ENCODE measurements at regions not wholly inside any gene's neighbourhood (a gene's known extent, or its start where the extent isn't known, plus 50 kb on each side); places are given as distances from the start of the nearest gene placed in this dataset.

DNA sequence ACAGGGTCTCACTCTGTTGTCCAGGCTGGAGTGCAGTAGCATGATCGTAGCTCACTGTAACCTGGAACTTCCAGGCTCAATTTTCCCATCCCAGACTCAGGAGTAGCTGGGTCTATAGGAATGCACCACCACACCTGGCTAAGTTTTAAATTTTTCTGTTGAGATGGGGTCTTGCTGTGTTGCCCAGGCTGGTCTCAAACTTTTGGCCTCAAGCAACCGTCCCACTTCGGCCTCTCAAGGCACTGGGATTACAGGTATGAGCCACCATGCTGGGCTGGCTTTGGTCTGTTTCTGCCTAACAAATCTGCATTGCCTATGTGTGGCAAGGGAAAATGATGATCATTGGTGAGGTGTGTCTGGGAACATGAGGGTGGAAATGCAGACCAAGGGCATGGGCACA, 59.3 kb upstream of the CLMP start:
- 82 to 89% (median 87%) methylated on average over 3 of the region's 3 CpGs for WGBS, 5 donors
- H3K4me1 ChIP-seq: peaks cover 0 to 13% (median 3%) of the 10 kb centered on the region in 4 donors
- H3K9me3 ChIP-seq: no peaks in the 10 kb centered on the region
- intact Hi-C loops (cut with DNase I; ENCODE audit: low total_unique reads): loop anchor here (5.0 kb wide), 1 partner anchor 147 kb away; no protein-coding TSS in a partner anchor
- TF ChIP-seq POLR2A (IDR thresholded peaks at IDR 0.05): no peak
- no peak for TF ChIP-seq POLR2AphosphoS5 (IDR thresholded peaks at IDR 0.05)
- TF ChIP-seq, protein P1, sequence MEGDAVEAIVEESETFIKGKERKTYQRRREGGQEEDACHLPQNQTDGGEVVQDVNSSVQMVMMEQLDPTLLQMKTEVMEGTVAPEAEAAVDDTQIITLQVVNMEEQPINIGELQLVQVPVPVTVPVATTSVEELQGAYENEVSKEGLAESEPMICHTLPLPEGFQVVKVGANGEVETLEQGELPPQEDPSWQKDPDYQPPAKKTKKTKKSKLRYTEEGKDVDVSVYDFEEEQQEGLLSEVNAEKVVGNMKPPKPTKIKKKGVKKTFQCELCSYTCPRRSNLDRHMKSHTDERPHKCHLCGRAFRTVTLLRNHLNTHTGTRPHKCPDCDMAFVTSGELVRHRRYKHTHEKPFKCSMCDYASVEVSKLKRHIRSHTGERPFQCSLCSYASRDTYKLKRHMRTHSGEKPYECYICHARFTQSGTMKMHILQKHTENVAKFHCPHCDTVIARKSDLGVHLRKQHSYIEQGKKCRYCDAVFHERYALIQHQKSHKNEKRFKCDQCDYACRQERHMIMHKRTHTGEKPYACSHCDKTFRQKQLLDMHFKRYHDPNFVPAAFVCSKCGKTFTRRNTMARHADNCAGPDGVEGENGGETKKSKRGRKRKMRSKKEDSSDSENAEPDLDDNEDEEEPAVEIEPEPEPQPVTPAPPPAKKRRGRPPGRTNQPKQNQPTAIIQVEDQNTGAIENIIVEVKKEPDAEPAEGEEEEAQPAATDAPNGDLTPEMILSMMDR (IDR thresholded peaks at IDR 0.05): no peak
- no peak for TF ChIP-seq EP300 (IDR thresholded peaks at IDR 0.05)
- no peaks in the 10 kb centered on the region for H3K36me3 ChIP-seq
- no peak overlapping the region for H3K27ac ChIP-seq
- H3K4me3 ChIP-seq: no peak overlapping the region
- peaks cover 0 to 6% (median 0%) of the 10 kb centered on the region in 3 donors for H3K27me3 ChIP-seq
- no peak for DNase-seq

DNA sequence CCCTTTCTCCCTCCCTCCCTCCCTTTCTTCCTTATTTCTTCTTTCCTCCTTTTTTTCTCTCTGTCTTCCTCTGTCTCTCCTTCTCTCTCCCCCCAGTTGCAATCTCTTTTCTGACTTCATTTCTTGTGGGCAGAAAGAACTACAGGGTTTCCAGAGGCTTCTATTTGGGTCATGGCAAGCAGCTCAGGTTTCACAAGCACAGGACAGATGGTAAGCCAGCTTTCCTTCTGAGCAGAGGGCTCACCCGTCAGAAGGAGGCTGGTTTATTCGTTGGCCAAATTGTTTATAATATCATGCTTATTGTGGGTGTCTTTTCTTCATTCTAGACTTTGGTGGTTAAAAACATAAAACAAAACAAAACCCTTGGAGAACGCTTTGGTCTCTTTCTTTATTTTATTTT, 58.9 kb upstream of the CLMP start:
- WGBS, 5 donors: 52 to 72% (median 69%) methylated on average over 3 of the region's 3 CpGs
- intact Hi-C loops (cut with DNase I; ENCODE audit: low total_unique reads): loop anchor here (5.0 kb wide), 1 partner anchor 147 kb away; no protein-coding TSS in a partner anchor
- Histone ChIP-seq H3K27me3 (peaks cover 0 to 7% (median 0%) of the 10 kb centered on the region in 3 donors), H3K27ac (no peak overlapping the region), H3K4me3 (no peak overlapping the region), H3K4me1 (peaks cover 0 to 13% (median 3%) of the 10 kb centered on the region in 4 donors), H3K9me3 (no peaks in the 10 kb centered on the region), H3K36me3 (no peaks in the 10 kb centered on the region)
- DNase-seq: no peak
- TF ChIP-seq POLR2AphosphoS5 (IDR thresholded peaks at IDR 0.05): no peak
- TF ChIP-seq, protein P1 (IDR thresholded peaks at IDR 0.05): no peak
- TF ChIP-seq POLR2A (IDR thresholded peaks at IDR 0.05): no peak
- TF ChIP-seq EP300 (IDR thresholded peaks at IDR 0.05): no peak

DNA sequence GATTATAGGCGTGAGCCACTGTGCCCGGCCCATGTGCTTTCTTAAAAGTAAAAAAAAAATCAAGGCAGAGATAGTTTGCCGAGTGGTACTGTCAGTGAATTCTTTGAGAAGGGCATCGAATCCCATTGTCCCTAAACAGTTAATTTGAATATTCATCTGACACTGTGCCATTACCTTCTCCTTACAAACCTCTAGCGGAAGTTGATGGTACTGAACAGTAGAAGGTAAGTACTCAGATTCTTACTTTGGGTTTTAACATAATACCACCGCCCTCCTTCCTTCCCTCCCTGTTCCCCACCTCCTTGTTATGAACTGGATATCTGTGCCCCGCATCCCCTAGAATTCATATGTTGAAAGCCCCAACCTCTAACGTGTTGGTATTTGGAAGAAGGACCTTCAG, 58.2 kb upstream of the CLMP start:
- Histone ChIP-seq H3K4me3 (no peak overlapping the region), H3K36me3 (no peaks in the 10 kb centered on the region), H3K4me1 (peaks cover 0 to 13% (median 3%) of the 10 kb centered on the region in 4 donors), H3K27ac (no peak overlapping the region), H3K27me3 (peaks cover 0 to 7% (median 0%) of the 10 kb centered on the region in 3 donors), H3K9me3 (no peaks in the 10 kb centered on the region)
- TF ChIP-seq POLR2AphosphoS5 (IDR thresholded peaks at IDR 0.05) (no peak), POLR2A (IDR thresholded peaks at IDR 0.05) (no peak), EP300 (IDR thresholded peaks at IDR 0.05) (no peak)
- TF ChIP-seq, protein P1 (IDR thresholded peaks at IDR 0.05): no peak
- no peak for DNase-seq
- 87 to 95% (median 90%) methylated on average over 8 of the region's 8 CpGs for WGBS, 5 donors
- intact Hi-C loops (cut with DNase I; ENCODE audit: low total_unique reads): loop anchor here (5.0 kb wide), 1 partner anchor 146 kb away; no protein-coding TSS in a partner anchor

DNA sequence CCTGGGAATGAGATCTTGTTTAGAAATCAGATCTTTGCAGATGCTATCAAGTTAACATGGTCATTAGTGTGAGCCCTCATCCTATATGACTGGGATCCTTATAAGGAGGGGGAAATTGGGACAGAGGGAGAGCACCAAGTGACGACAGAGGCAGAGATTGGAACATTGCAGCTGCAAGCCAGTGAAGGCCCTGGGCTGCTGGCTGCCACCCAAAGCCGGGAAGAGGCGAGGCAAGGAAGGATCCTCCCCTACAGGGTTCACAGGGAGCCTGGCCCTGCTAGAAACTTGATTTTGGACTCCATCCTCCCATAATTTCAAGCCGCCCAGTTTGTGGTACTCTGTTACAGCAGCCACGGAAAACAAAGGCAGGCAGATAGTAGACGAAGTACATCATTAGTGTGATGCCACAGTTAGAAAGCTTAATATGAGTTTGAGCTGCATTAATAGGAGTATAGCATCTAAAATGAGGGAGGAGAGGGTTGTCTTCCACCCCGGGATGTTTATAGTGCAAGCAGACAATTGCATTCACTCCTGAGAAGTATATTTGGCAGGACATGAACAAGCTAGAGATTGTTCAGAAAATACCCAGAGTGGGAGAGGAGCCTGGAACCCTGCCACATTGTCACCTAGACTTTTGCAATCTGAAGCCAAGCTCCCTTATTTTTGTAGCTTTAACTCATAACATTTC, 56.8 kb upstream of the CLMP start:
- intact Hi-C loops (cut with DNase I; ENCODE audit: low total_unique reads): loop anchor here (5.0 kb wide), 1 partner anchor 144 kb away; no protein-coding TSS in a partner anchor
- H3K4me1 ChIP-seq: peaks cover 0 to 21% (median 10%) of the 10 kb centered on the region in 4 donors
- H3K27ac ChIP-seq: peak overlapping the region in 1 of 5 donors; percentile 39
- H3K4me3 ChIP-seq: no peak overlapping the region
- TF ChIP-seq POLR2A (IDR thresholded peaks at IDR 0.05): no peak
- TF ChIP-seq, protein P1 (IDR thresholded peaks at IDR 0.05): no peak
- no peak for TF ChIP-seq EP300 (IDR thresholded peaks at IDR 0.05)
- no peak for TF ChIP-seq POLR2AphosphoS5 (IDR thresholded peaks at IDR 0.05)
- peaks cover 0 to 7% (median 0%) of the 10 kb centered on the region in 3 donors for H3K27me3 ChIP-seq
- H3K36me3 ChIP-seq: no peaks in the 10 kb centered on the region
- 41 to 55% (median 52%) methylated on average over 7 of the region's 7 CpGs for WGBS, 5 donors
- DNase-seq: peak in 1 of 2 donors; percentile 75
- H3K9me3 ChIP-seq: no peaks in the 10 kb centered on the region

All from stomach (tissue), 8 donors.